ENCODE measurements at regions not wholly inside any gene's neighbourhood (a gene's known extent, or its start where the extent isn't known, plus 50 kb on each side); places are given as distances from the start of the nearest gene placed in this dataset.
A peak's percentile ranks its signal among the peaks of the same experiment; 100 is the strongest.

GRCh38 chr22:26939466-26939865, 282.1 kb downstream of the MIAT start:
- TF ChIP-seq ESRRG (CRISPR knock-in tag; IDR thresholded peaks at IDR 0.05), result no peak
- no peak for TF ChIP-seq RARB (CRISPR knock-in tag; IDR thresholded peaks at IDR 0.05)
- TF ChIP-seq ARNTL (CRISPR knock-in tag; IDR thresholded peaks at IDR 0.05; ENCODE audit: borderline replicate concordance, low read depth), result no peak
- no peak for TF ChIP-seq ISL1 (CRISPR knock-in tag; IDR thresholded peaks at IDR 0.05)
- no peak for TF ChIP-seq ZNF565 (CRISPR knock-in tag; conservative IDR thresholded peaks at IDR 0.05; ENCODE audit: low read depth)
- TF ChIP-seq ZNF8 (CRISPR knock-in tag; IDR thresholded peaks at IDR 0.05), result no peak
- no peak for TF ChIP-seq OSR1 (CRISPR knock-in tag; IDR thresholded peaks at IDR 0.05)
- no peak for TF ChIP-seq CSRNP3 (CRISPR knock-in tag; IDR thresholded peaks at IDR 0.05)
- no peak for TF ChIP-seq POU6F1 (CRISPR knock-in tag; IDR thresholded peaks at IDR 0.05; ENCODE audit: borderline replicate concordance, low read depth)
- no peak for ATAC-seq

GRCh38 chr22:26941896-26942636, 284.7 kb downstream of the MIAT start:
- no peak for TF ChIP-seq GLIS3 (CRISPR knock-in tag; IDR thresholded peaks at IDR 0.05)
- TF ChIP-seq ZNF8 (CRISPR knock-in tag; IDR thresholded peaks at IDR 0.05), result no peak
- no peak for ATAC-seq

- ATAC-seq, result no peak
- TF ChIP-seq ZFP30 (CRISPR knock-in tag; IDR thresholded peaks at IDR 0.05) (no peak), POU6F1 (CRISPR knock-in tag; IDR thresholded peaks at IDR 0.05; ENCODE audit: borderline replicate concordance, low read depth) (no peak), CREB5 (CRISPR knock-in tag; IDR thresholded peaks at IDR 0.05; ENCODE audit: low read depth) (no peak), SNAI2 (CRISPR knock-in tag; IDR thresholded peaks at IDR 0.05) (no peak), TCF4 (CRISPR knock-in tag; IDR thresholded peaks at IDR 0.05; ENCODE audit: borderline replicate concordance) (peak; percentile 49; the same call in 1 of the 2 replicates), RARB (CRISPR knock-in tag; IDR thresholded peaks at IDR 0.05) (no peak)
These were observed 285.2 kb downstream of the MIAT start for GRCh38 chr22:26942637-26942957.

GRCh38 chr22:26945565-26945964, 288.2 kb downstream of the MIAT start:
- TF ChIP-seq GLIS3 (CRISPR knock-in tag; IDR thresholded peaks at IDR 0.05) (no peak), SNAI2 (CRISPR knock-in tag; IDR thresholded peaks at IDR 0.05) (no peak), ZFP3 (CRISPR knock-in tag; IDR thresholded peaks at IDR 0.05) (no peak), CSDC2 (CRISPR knock-in tag; IDR thresholded peaks at IDR 0.05) (no peak), TOX (CRISPR knock-in tag; IDR thresholded peaks at IDR 0.05; ENCODE audit: borderline replicate concordance) (no peak), TSHZ2 (CRISPR knock-in tag; IDR thresholded peaks at IDR 0.05) (no peak), PPARA (CRISPR knock-in tag; IDR thresholded peaks at IDR 0.05; ENCODE audit: borderline replicate concordance) (no peak), ZFP30 (CRISPR knock-in tag; IDR thresholded peaks at IDR 0.05) (no peak), ZNF8 (CRISPR knock-in tag; IDR thresholded peaks at IDR 0.05) (no peak), TCF4 (CRISPR knock-in tag; IDR thresholded peaks at IDR 0.05; ENCODE audit: borderline replicate concordance) (no peak), OSR1 (CRISPR knock-in tag; IDR thresholded peaks at IDR 0.05) (no peak), ZNF70 (CRISPR knock-in tag; IDR thresholded peaks at IDR 0.05) (no peak)
- ATAC-seq, result no peak
